ENCODE measurements at regions not wholly inside any gene's neighbourhood (a gene's known extent, or its start where the extent isn't known, plus 50 kb on each side); places are given as distances from the start of the nearest gene placed in this dataset.

- Histone ChIP-seq H3K27ac (ENCODE audit: low read length) (no peak overlapping the region), H4K20me1 (ENCODE audit: insufficient read depth, low read length) (no peaks in the 10 kb centered on the region), H3F3A (ENCODE audit: insufficient read depth, low read length) (no peaks in the 10 kb centered on the region), H3K27me3 (replicated peaks; ENCODE audit: insufficient read depth, low read length) (no peaks in the 10 kb centered on the region), H3K36me3 (replicated peaks; ENCODE audit: insufficient read depth, low read length) (no peaks in the 10 kb centered on the region), H3K4me2 (ENCODE audit: low read depth, low read length) (no peak overlapping the region), H3K9me2 (replicated peaks; ENCODE audit: insufficient read depth, low read length) (no peaks in the 10 kb centered on the region), H3K4me3 (ENCODE audit: low read length) (no peak overlapping the region), H2AFZ (ENCODE audit: low read length) (no peak overlapping the region), H3K79me2 (ENCODE audit: low read length) (no peaks in the 10 kb centered on the region), H3K4me1 (ENCODE audit: low read length) (no peaks in the 10 kb centered on the region), H3K9ac (ENCODE audit: low read length) (no peak overlapping the region), H3K9me3 (replicated peaks; ENCODE audit: insufficient read depth, low read length) (no peaks in the 10 kb centered on the region)
- no peak for TF ChIP-seq EZH2phosphoT487 (IDR thresholded peaks at IDR 0.05; ENCODE audit: low read length)
- TF ChIP-seq CTCF (IDR thresholded peaks at IDR 0.05; ENCODE audit: low read length), result no peak
- no peak for TF ChIP-seq EZH2 (optimal IDR thresholded peaks at IDR 0.05; ENCODE audit: low read depth, low read length)
- no peak for DNase-seq
Measured at GRCh38 chr10:43970717-43971116, 322.0 kb upstream of the ZNF32 start.

GRCh38 chr10:43970018-43970698, 321.5 kb upstream of the ZNF32 start:
- Histone ChIP-seq H3K9me2 (replicated peaks; ENCODE audit: insufficient read depth, low read length) (no peaks in the 10 kb centered on the region), H3K27ac (ENCODE audit: low read length) (no peak overlapping the region), H4K20me1 (ENCODE audit: insufficient read depth, low read length) (no peaks in the 10 kb centered on the region)

GRCh38 chr10:43969506-43969905, 320.8 kb upstream of the ZNF32 start:
- Histone ChIP-seq H4K20me1 (ENCODE audit: insufficient read depth, low read length) (no peaks in the 10 kb centered on the region), H3K9ac (ENCODE audit: low read length) (no peak overlapping the region), H3K27me3 (replicated peaks; ENCODE audit: insufficient read depth, low read length) (no peaks in the 10 kb centered on the region), H2AFZ (ENCODE audit: low read length) (no peak overlapping the region), H3K27ac (ENCODE audit: low read length) (no peak overlapping the region), H3K9me2 (replicated peaks; ENCODE audit: insufficient read depth, low read length) (no peaks in the 10 kb centered on the region), H3K4me2 (ENCODE audit: low read depth, low read length) (no peak overlapping the region), H3K9me3 (replicated peaks; ENCODE audit: insufficient read depth, low read length) (no peaks in the 10 kb centered on the region), H3K36me3 (replicated peaks; ENCODE audit: insufficient read depth, low read length) (no peaks in the 10 kb centered on the region), H3K79me2 (ENCODE audit: low read length) (no peaks in the 10 kb centered on the region), H3K4me3 (ENCODE audit: low read length) (no peak overlapping the region), H3K4me1 (ENCODE audit: low read length) (no peaks in the 10 kb centered on the region), H3F3A (ENCODE audit: insufficient read depth, low read length) (no peaks in the 10 kb centered on the region)
- DNase-seq, result no peak
- TF ChIP-seq EZH2phosphoT487 (IDR thresholded peaks at IDR 0.05; ENCODE audit: low read length) (no peak), CTCF (IDR thresholded peaks at IDR 0.05; ENCODE audit: low read length) (no peak), EZH2 (optimal IDR thresholded peaks at IDR 0.05; ENCODE audit: low read depth, low read length) (no peak)

More at GRCh38 chr10:43970018-43970698, 321.5 kb upstream of the ZNF32 start:
- Histone ChIP-seq H3K4me1 (ENCODE audit: low read length) (no peaks in the 10 kb centered on the region), H3K9me3 (replicated peaks; ENCODE audit: insufficient read depth, low read length) (no peaks in the 10 kb centered on the region), H3K9ac (ENCODE audit: low read length) (no peak overlapping the region), H3K27me3 (replicated peaks; ENCODE audit: insufficient read depth, low read length) (no peaks in the 10 kb centered on the region), H2AFZ (ENCODE audit: low read length) (no peak overlapping the region), H3K36me3 (replicated peaks; ENCODE audit: insufficient read depth, low read length) (no peaks in the 10 kb centered on the region), H3K79me2 (ENCODE audit: low read length) (no peaks in the 10 kb centered on the region), H3F3A (ENCODE audit: insufficient read depth, low read length) (no peaks in the 10 kb centered on the region), H3K4me3 (ENCODE audit: low read length) (no peak overlapping the region), H3K4me2 (ENCODE audit: low read depth, low read length) (no peak overlapping the region)
- TF ChIP-seq CTCF (IDR thresholded peaks at IDR 0.05; ENCODE audit: low read length) (no peak), EZH2phosphoT487 (IDR thresholded peaks at IDR 0.05; ENCODE audit: low read length) (no peak)
- no peak for DNase-seq
